ENCODE measurements at regions not wholly inside any gene's neighbourhood (a gene's known extent, or its start where the extent isn't known, plus 50 kb on each side); places are given as distances from the start of the nearest gene placed in this dataset.

DNA sequence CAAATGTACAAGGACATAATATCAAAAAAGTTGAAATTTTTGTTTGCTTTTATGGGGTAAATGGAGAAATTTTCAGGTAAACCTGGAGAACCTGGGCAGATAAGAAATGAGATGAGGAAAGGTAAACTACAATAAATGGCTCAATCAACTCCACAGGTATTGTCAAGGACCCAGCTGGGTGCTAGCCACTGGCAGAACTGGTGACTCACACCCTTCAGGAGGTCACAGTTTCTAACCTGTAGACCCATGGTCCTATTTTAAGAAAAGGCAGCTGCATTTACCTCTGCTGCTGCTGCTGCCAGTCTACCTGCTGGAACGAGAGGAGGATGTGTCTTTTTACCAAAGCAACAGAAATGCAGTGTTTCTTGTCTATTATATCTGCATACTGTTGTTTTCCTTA lies 226.6 kb downstream of the ALG10B start (continued):
- TF ChIP-seq, protein P1, sequence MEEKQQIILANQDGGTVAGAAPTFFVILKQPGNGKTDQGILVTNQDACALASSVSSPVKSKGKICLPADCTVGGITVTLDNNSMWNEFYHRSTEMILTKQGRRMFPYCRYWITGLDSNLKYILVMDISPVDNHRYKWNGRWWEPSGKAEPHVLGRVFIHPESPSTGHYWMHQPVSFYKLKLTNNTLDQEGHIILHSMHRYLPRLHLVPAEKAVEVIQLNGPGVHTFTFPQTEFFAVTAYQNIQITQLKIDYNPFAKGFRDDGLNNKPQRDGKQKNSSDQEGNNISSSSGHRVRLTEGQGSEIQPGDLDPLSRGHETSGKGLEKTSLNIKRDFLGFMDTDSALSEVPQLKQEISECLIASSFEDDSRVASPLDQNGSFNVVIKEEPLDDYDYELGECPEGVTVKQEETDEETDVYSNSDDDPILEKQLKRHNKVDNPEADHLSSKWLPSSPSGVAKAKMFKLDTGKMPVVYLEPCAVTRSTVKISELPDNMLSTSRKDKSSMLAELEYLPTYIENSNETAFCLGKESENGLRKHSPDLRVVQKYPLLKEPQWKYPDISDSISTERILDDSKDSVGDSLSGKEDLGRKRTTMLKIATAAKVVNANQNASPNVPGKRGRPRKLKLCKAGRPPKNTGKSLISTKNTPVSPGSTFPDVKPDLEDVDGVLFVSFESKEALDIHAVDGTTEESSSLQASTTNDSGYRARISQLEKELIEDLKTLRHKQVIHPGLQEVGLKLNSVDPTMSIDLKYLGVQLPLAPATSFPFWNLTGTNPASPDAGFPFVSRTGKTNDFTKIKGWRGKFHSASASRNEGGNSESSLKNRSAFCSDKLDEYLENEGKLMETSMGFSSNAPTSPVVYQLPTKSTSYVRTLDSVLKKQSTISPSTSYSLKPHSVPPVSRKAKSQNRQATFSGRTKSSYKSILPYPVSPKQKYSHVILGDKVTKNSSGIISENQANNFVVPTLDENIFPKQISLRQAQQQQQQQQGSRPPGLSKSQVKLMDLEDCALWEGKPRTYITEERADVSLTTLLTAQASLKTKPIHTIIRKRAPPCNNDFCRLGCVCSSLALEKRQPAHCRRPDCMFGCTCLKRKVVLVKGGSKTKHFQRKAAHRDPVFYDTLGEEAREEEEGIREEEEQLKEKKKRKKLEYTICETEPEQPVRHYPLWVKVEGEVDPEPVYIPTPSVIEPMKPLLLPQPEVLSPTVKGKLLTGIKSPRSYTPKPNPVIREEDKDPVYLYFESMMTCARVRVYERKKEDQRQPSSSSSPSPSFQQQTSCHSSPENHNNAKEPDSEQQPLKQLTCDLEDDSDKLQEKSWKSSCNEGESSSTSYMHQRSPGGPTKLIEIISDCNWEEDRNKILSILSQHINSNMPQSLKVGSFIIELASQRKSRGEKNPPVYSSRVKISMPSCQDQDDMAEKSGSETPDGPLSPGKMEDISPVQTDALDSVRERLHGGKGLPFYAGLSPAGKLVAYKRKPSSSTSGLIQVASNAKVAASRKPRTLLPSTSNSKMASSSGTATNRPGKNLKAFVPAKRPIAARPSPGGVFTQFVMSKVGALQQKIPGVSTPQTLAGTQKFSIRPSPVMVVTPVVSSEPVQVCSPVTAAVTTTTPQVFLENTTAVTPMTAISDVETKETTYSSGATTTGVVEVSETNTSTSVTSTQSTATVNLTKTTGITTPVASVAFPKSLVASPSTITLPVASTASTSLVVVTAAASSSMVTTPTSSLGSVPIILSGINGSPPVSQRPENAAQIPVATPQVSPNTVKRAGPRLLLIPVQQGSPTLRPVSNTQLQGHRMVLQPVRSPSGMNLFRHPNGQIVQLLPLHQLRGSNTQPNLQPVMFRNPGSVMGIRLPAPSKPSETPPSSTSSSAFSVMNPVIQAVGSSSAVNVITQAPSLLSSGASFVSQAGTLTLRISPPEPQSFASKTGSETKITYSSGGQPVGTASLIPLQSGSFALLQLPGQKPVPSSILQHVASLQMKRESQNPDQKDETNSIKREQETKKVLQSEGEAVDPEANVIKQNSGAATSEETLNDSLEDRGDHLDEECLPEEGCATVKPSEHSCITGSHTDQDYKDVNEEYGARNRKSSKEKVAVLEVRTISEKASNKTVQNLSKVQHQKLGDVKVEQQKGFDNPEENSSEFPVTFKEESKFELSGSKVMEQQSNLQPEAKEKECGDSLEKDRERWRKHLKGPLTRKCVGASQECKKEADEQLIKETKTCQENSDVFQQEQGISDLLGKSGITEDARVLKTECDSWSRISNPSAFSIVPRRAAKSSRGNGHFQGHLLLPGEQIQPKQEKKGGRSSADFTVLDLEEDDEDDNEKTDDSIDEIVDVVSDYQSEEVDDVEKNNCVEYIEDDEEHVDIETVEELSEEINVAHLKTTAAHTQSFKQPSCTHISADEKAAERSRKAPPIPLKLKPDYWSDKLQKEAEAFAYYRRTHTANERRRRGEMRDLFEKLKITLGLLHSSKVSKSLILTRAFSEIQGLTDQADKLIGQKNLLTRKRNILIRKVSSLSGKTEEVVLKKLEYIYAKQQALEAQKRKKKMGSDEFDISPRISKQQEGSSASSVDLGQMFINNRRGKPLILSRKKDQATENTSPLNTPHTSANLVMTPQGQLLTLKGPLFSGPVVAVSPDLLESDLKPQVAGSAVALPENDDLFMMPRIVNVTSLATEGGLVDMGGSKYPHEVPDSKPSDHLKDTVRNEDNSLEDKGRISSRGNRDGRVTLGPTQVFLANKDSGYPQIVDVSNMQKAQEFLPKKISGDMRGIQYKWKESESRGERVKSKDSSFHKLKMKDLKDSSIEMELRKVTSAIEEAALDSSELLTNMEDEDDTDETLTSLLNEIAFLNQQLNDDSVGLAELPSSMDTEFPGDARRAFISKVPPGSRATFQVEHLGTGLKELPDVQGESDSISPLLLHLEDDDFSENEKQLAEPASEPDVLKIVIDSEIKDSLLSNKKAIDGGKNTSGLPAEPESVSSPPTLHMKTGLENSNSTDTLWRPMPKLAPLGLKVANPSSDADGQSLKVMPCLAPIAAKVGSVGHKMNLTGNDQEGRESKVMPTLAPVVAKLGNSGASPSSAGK (IDR thresholded peaks at IDR 0.05) = no peak
- TF ChIP-seq SETDB1 (IDR thresholded peaks at IDR 0.05; ENCODE audit: low read length) (no peak), TBL1XR1 (IDR thresholded peaks at IDR 0.05; ENCODE audit: low read length in 2 of 2) (no peak), NEUROD1 (IDR thresholded peaks at IDR 0.05; ENCODE audit: borderline replicate concordance, low read depth, low read length, partially characterized antibody) (no peak), ZNF41 (CRISPR knock-in tag; conservative IDR thresholded peaks at IDR 0.05) (no peak), MTA1 (IDR thresholded peaks at IDR 0.05; ENCODE audit: borderline replicate concordance) (no peak), MCM7 (IDR thresholded peaks at IDR 0.05) (no peak), RREB1 (CRISPR knock-in tag; IDR thresholded peaks at IDR 0.05) (no peak)
